WTC11 (cell line): ENCODE measurements at regions not wholly inside any gene's neighbourhood (a gene's known extent, or its start where the extent isn't known, plus 50 kb on each side); places are given as distances from the start of the nearest gene placed in this dataset.

ENCODE experiments used
- ATAC-seq: fragments of 200-7000 bp; cut with Tn5 transposase; 2 replicates; pipeline ENCODE4 v1.10.0; 2021; ENCODE audit warnings: mild to moderate bottlenecking, moderate library complexity
- CTCF ChIA-PET: fragments of 300-600 bp; sonication (Branson Sonifier 250); formaldehyde crosslinking; loops from one replicate; lab custom pipeline; 2021; ENCODE audit warnings: antibody characterized with exemption; lab: Charles Lee
- POLR2A ChIA-PET: fragments of 350-600 bp; sonication (Branson Sonifier 250); formaldehyde crosslinking; loops from one replicate; lab custom pipeline; 2021; ENCODE audit warnings: antibody characterized with exemption; lab: Charles Lee
- DNase-seq: peaks from one replicate; pipeline ENCODE4 v3.0.0; 2021; ENCODE audit warnings: low spot score
- H3K27ac Mint-ChIP-seq: 2 replicates; pipeline ENCODE4 v1.8.0; 2021; ENCODE audit warnings: mixed read lengths
- H3K27me3 Mint-ChIP-seq: 2 replicates; pipeline ENCODE4 v1.8.0; 2021; ENCODE audit warnings: low read depth, mild to moderate bottlenecking, moderate library complexity, mixed read lengths
- H3K36me3 Mint-ChIP-seq: 2 replicates; pipeline ENCODE4 v1.8.0; 2021; ENCODE audit warnings: mixed read lengths
- H3K4me1 Mint-ChIP-seq: 2 replicates; pipeline ENCODE4 v1.8.0; 2022; ENCODE audit warnings: mixed read lengths
- H3K4me3 Mint-ChIP-seq: 2 replicates; pipeline ENCODE4 v1.8.0; 2021; ENCODE audit warnings: mild to moderate bottlenecking, moderate library complexity, mixed read lengths
- H3K9me3 Mint-ChIP-seq: 2 replicates; pipeline ENCODE4 v1.8.0; 2021; ENCODE audit warnings: mixed read lengths
- NR1H2 ChIP-seq: sonication (generic); formaldehyde crosslinking; IDR thresholded peaks from 2 replicates; pipeline ENCODE4 v1.9.0; 2021; ENCODE audit warnings: mild to moderate bottlenecking, moderate library complexity, missing genetic modification reagents
- NR3C1 ChIP-seq: sonication (generic); formaldehyde crosslinking; conservative IDR thresholded peaks from 2 replicates; pipeline ENCODE4 v1.8.1; 2023; ENCODE audit warnings: low read depth, mild to moderate bottlenecking, missing genetic modification reagents
- PRRX2 ChIP-seq: fragments of 250-450 bp; sonication (Bioruptor Pico); IDR thresholded peaks from 2 replicates; pipeline ENCODE4 v1.8.0; 2021; ENCODE audit warnings: mild to moderate bottlenecking
- RELA ChIP-seq: sonication (generic); formaldehyde crosslinking; IDR thresholded peaks from 2 replicates; pipeline ENCODE4 v1.8.1; 2022; ENCODE audit warnings: missing genetic modification reagents, mild to moderate bottlenecking, borderline replicate concordance
- SOX15 ChIP-seq: fragments of 250-450 bp; sonication (Bioruptor Pico); IDR thresholded peaks from 2 replicates; pipeline ENCODE4 v1.9.0; 2021; ENCODE audit warnings: mild to moderate bottlenecking
- TCF7 ChIP-seq: sonication (generic); formaldehyde crosslinking; IDR thresholded peaks from 2 replicates; pipeline ENCODE4 v1.8.0; 2022; ENCODE audit warnings: mild to moderate bottlenecking, low read depth, missing genetic modification reagents, moderate library complexity
- TEAD1 ChIP-seq: sonication (generic); formaldehyde crosslinking; IDR thresholded peaks from 2 replicates; pipeline ENCODE4 v1.8.0; 2022; ENCODE audit warnings: mild to moderate bottlenecking, missing genetic modification reagents
- ZNF121 ChIP-seq: sonication (generic); formaldehyde crosslinking; IDR thresholded peaks from 2 replicates; pipeline ENCODE4 v1.8.0; 2023; ENCODE audit warnings: missing genetic modification reagents
- TF ChIP-seq, protein P1 (sequence below): fragments of 250-450 bp; sonication (Bioruptor Pico); conservative IDR thresholded peaks from 2 replicates; pipeline ENCODE4 v1.9.0; 2021; ENCODE audit warnings: mild to moderate bottlenecking
- TF ChIP-seq, protein P2 (sequence below): sonication (generic); formaldehyde crosslinking; conservative IDR thresholded peaks from 2 replicates; pipeline ENCODE4 v1.8.1; 2022; ENCODE audit warnings: mild to moderate bottlenecking, missing genetic modification reagents
- TF ChIP-seq, protein P3 (sequence below): sonication (generic); formaldehyde crosslinking; IDR thresholded peaks from 2 replicates; pipeline ENCODE4 v1.8.1; 2022; ENCODE audit warnings: missing genetic modification reagents, borderline replicate concordance
- TF ChIP-seq, protein P4 (sequence below): sonication (generic); formaldehyde crosslinking; IDR thresholded peaks from 2 replicates; pipeline ENCODE4 v1.8.0; 2023; ENCODE audit warnings: missing genetic modification reagents, mild to moderate bottlenecking, borderline replicate concordance
- TF ChIP-seq, protein P5 (sequence below): sonication (generic); formaldehyde crosslinking; IDR thresholded peaks from 2 replicates; pipeline ENCODE4 v1.8.1; 2022; ENCODE audit warnings: low read depth, missing genetic modification reagents, borderline replicate concordance
- TF ChIP-seq, protein P6 (sequence below): fragments of 250-450 bp; sonication (Bioruptor Pico); IDR thresholded peaks from 2 replicates; pipeline ENCODE4 v1.9.0; 2021; ENCODE audit warnings: moderate library complexity, mild to moderate bottlenecking, inconsistent platforms, borderline replicate concordance
- TF ChIP-seq, protein P7 (sequence below): sonication (generic); formaldehyde crosslinking; IDR thresholded peaks from 2 replicates; pipeline ENCODE4 v1.8.1; 2023; ENCODE audit warnings: mild to moderate bottlenecking, missing genetic modification reagents, moderate library complexity

DNA sequence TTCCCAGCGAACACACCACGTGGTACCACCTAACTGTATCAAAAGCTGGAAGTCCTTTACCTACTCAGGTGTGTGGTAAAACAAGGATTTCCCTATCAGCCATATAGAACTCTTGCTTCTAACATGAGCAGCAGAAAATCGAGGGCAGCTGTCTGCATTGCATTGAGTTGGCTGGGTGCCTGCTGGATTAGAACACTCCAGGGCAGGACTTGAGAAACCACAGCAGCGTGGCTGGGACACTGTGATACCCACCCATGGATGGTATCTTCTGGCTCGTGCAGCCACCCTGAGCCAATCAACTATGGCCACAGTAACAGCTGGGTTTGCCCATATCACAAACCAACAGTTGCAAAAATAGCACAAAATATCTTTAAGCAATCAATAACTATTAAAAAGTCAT is 188.3 kb downstream of the FBXO15 start:
- no peak for TF ChIP-seq ZNF121 (CRISPR knock-in tag)
- no peak for TF ChIP-seq TCF7
- TF ChIP-seq, protein P1, sequence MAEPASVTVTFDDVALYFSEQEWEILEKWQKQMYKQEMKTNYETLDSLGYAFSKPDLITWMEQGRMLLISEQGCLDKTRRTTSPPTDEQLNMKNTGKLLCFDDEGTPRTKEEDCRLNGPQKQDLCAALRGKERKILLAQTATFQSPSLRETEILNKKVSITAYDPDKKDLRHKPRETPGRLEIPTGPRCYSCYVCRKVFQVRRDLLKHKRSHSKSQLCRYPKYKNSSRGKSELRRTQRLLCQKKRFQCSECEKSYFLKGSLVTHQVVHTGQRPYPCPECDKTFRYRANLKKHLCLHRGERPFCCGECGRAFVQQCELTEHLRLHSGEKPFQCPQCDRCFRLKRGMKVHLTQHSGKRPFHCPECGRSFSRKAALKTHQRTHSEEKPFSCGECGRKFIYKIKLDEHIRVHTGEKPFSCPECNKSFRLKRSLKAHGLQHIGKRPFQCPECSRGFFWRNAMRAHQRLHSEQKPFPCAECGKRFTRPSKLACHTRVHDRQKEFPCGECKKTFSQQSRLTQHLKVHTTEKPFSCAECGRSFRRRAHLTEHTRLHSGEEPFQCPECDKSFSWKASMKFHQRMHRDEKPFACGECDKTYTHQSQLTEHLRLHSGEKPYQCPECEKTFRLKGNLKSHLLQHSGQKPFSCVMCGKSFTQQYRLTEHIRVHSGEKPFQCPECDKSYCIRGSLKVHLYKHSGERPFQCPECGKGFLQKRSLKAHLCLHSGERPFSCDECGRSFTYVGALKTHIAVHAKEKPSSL (CRISPR knock-in tag), result no peak
- TF ChIP-seq, protein P2, sequence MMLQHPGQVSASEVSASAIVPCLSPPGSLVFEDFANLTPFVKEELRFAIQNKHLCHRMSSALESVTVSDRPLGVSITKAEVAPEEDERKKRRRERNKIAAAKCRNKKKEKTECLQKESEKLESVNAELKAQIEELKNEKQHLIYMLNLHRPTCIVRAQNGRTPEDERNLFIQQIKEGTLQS (CRISPR knock-in tag), result no peak
- TF ChIP-seq SOX15 (CRISPR knock-in tag), result no peak
- no peak for TF ChIP-seq NR3C1 (CRISPR knock-in tag)
- TF ChIP-seq, protein P3, sequence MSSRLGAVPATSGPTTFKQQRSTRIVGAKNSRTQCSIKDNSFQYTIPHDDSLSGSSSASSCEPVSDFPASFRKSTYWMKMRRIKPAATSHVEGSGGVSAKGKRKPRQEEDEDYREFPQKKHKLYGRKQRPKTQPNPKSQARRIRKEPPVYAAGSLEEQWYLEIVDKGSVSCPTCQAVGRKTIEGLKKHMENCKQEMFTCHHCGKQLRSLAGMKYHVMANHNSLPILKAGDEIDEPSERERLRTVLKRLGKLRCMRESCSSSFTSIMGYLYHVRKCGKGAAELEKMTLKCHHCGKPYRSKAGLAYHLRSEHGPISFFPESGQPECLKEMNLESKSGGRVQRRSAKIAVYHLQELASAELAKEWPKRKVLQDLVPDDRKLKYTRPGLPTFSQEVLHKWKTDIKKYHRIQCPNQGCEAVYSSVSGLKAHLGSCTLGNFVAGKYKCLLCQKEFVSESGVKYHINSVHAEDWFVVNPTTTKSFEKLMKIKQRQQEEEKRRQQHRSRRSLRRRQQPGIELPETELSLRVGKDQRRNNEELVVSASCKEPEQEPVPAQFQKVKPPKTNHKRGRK (CRISPR knock-in tag), result no peak
- TF ChIP-seq, protein P4, sequence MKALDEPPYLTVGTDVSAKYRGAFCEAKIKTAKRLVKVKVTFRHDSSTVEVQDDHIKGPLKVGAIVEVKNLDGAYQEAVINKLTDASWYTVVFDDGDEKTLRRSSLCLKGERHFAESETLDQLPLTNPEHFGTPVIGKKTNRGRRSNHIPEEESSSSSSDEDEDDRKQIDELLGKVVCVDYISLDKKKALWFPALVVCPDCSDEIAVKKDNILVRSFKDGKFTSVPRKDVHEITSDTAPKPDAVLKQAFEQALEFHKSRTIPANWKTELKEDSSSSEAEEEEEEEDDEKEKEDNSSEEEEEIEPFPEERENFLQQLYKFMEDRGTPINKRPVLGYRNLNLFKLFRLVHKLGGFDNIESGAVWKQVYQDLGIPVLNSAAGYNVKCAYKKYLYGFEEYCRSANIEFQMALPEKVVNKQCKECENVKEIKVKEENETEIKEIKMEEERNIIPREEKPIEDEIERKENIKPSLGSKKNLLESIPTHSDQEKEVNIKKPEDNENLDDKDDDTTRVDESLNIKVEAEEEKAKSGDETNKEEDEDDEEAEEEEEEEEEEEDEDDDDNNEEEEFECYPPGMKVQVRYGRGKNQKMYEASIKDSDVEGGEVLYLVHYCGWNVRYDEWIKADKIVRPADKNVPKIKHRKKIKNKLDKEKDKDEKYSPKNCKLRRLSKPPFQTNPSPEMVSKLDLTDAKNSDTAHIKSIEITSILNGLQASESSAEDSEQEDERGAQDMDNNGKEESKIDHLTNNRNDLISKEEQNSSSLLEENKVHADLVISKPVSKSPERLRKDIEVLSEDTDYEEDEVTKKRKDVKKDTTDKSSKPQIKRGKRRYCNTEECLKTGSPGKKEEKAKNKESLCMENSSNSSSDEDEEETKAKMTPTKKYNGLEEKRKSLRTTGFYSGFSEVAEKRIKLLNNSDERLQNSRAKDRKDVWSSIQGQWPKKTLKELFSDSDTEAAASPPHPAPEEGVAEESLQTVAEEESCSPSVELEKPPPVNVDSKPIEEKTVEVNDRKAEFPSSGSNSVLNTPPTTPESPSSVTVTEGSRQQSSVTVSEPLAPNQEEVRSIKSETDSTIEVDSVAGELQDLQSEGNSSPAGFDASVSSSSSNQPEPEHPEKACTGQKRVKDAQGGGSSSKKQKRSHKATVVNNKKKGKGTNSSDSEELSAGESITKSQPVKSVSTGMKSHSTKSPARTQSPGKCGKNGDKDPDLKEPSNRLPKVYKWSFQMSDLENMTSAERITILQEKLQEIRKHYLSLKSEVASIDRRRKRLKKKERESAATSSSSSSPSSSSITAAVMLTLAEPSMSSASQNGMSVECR (CRISPR knock-in tag), result no peak
- no peak for TF ChIP-seq PRRX2 (CRISPR knock-in tag)
- TF ChIP-seq, protein P5, sequence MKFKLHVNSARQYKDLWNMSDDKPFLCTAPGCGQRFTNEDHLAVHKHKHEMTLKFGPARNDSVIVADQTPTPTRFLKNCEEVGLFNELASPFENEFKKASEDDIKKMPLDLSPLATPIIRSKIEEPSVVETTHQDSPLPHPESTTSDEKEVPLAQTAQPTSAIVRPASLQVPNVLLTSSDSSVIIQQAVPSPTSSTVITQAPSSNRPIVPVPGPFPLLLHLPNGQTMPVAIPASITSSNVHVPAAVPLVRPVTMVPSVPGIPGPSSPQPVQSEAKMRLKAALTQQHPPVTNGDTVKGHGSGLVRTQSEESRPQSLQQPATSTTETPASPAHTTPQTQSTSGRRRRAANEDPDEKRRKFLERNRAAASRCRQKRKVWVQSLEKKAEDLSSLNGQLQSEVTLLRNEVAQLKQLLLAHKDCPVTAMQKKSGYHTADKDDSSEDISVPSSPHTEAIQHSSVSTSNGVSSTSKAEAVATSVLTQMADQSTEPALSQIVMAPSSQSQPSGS (CRISPR knock-in tag), result no peak
- TF ChIP-seq, protein P6, sequence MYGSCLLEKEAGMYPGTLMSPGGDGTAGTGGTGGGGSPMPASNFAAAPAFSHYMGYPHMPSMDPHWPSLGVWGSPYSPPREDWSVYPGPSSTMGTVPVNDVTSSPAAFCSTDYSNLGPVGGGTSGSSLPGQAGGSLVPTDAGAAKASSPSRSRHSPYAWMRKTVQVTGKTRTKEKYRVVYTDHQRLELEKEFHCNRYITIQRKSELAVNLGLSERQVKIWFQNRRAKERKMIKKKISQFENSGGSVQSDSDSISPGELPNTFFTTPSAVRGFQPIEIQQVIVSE (CRISPR knock-in tag), result no peak
- no peak for TF ChIP-seq TEAD1 (CRISPR knock-in tag)
- TF ChIP-seq NR1H2, result no peak
- TF ChIP-seq RELA, result no peak
- TF ChIP-seq, protein P7, sequence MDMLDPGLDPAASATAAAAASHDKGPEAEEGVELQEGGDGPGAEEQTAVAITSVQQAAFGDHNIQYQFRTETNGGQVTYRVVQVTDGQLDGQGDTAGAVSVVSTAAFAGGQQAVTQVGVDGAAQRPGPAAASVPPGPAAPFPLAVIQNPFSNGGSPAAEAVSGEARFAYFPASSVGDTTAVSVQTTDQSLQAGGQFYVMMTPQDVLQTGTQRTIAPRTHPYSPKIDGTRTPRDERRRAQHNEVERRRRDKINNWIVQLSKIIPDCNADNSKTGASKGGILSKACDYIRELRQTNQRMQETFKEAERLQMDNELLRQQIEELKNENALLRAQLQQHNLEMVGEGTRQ (CRISPR knock-in tag), result no peak
- H3K9me3 Mint-ChIP-seq, result peaks cover 41% of the 10 kb centered on the region
- H3K4me3 Mint-ChIP-seq, result no peak overlapping the region
- H3K27me3 Mint-ChIP-seq, result no peaks in the 10 kb centered on the region
- CTCF ChIA-PET, result interaction anchor here (1.1 kb wide), 1 partner anchor 21 kb away, joined by 4 read pairs; no protein-coding TSS in a partner anchor
- peaks cover 26% of the 10 kb centered on the region for H3K4me1 Mint-ChIP-seq
- no peak for ATAC-seq
- DNase-seq, result no peak
- H3K27ac Mint-ChIP-seq, result no peak overlapping the region
- POLR2A ChIA-PET, result no interaction called here
- H3K36me3 Mint-ChIP-seq, result peaks cover 3% of the 10 kb centered on the region; the same call in 1 of the 2 replicates
